HG03025 (cell line): ENCODE measurements at regions not wholly inside any gene's neighbourhood (a gene's known extent, or its start where the extent isn't known, plus 50 kb on each side); places are given as distances from the start of the nearest gene placed in this dataset.
"Not testable (repeated sequence)": the region's sequence is repeated elsewhere in the genome, so short reads cannot be mapped to it uniquely, and the experiment has no call there.

ENCODE experiments used
- ATAC-seq: cut with Tn5 transposase; IDR thresholded peaks from one replicate; pipeline ENCODE4 v1.9.1; 2021; ENCODE audit warnings: mild to moderate bottlenecking, moderate library complexity; ENCODE audit not compliant: unreplicated experiment, low FRiP score

DNA sequence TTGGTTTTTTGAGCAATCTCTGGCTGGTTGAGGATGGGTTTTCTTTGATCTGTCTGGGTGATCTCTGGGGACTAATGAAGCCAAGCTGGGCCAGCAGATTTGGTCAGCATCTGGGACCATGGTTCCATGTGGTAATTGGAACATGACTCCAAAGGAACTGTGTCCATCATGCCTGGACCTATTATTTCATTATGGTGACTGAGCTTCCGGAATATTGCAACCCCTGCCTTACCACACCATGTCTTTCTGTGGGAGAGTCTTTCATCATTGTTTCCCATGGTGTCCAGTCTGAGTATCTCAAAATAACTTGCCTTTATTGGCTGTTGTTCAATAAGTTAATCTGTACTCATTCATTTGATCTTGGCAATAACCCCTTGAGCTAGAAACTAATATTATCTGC lies 624.9 kb upstream of the TBX3 start:
- no peak for ATAC-seq

GRCh38 chr12:115306380-115306779 lies 622.4 kb upstream of the TBX3 start:
- ATAC-seq, result no peak

- ATAC-seq, result no peak
Observed at GRCh38 chr12:115305867-115306266, 621.9 kb upstream of the TBX3 start.

DNA sequence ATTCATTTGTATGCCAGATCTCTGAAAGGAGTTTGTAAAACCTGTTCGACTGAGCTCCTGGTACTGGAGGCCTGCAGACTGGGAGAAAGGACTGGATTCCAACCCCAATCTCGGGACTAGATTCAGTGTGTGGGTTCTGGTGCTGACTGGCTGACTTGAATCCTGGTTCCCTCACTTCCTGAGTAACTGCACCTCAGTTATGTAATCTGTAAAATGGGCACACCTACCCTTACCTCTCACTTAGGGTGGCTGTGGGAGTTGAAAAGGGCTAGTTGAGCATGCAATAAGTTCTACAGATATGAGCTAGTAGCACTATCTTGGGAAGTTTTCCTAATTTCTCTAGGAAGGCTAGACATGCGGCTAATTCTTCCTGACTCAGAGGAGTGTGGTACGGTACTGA lies 621.3 kb upstream of the TBX3 start:
- ATAC-seq, result no peak

- ATAC-seq, result no peak
Observed at GRCh38 chr12:115303723-115304309, 619.8 kb upstream of the TBX3 start.

GRCh38 chr12:115297445-115297844 lies 613.5 kb upstream of the TBX3 start:
- no peak for ATAC-seq

DNA sequence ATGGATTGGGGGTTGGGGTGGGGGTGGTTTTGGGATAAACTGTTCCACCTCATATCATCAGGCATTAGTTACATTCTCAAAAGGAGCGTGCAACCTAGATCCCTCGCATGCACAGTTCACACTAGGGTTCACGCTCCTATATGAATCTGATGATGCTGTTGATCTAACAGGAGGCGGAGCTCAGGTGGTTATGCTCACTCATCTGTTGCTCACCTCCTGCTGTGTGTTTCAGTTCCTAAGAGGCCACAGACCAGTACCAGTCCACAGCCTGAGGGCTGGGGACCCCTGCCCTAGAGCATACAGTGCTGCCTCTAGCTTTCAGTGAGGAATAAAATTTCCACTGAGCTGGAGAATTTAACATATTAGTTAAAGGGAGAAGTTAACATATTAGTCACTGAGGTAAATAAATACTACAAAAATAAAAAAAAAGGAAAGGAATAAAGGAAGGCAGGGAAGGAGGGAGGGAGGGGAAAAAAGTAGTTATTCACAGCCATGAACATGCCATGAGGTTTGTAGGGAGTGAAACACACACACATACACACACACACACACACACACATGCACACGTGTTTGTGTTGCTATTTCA lies 612.7 kb upstream of the TBX3 start:
- ATAC-seq, result no peak

DNA sequence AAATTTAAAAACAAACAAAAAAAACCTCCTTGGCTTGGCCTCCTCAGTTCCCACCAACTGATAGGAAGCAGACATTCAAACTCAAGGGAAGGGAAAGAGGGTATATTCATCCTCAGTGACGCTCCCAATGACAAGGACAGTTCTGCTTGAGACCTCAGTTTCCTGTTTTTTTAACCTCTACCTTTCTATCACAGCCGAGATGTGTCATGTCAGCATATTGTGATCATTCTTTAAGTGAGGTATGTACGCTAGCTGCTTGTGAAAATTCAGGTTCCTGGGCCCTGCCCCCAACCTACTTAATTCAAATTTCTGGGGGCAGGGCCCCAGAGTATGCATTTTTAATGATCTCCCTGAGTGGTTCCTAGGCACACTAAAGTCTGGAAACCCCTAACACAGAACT lies 611.9 kb upstream of the TBX3 start:
- ATAC-seq, result no peak

DNA sequence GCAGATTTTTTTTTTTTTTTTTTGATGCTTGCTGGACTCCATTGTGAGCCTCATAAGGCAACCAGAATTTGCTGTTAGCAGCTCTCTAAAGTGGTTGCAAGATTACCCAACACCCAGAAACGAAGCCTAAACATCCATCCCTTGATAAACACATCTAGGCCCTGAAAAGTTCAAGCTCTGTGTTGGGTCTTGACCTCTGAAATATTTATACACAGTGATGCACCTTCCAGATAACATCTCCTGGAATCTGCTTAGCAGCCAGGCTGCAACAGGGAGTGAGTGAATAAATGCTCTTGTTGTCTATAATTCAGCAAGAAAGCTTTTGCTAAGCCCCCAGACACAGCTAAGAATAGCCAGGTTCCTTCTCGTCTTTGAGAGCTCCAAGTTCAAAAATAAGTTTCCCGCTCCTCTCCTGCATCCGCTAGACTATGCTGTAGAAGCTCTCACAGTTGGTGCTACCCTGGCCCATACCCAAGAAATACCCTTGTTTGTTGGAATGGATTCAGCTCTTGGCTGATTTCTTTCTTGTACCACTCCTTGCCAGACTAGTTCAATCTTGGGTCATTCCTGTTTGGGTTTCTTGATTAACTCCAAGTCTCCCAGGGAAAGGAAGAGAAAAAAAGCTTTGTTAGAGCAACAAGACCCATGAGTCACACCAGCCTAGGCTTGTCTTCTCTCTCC lies 610.6 kb upstream of the TBX3 start:
- ATAC-seq, result no peak

GRCh38 chr12:115285429-115285828 lies 601.5 kb upstream of the TBX3 start:
- ATAC-seq, result not testable (repeated sequence)

- no peak for ATAC-seq
Observed at GRCh38 chr12:115273456-115273855, 589.5 kb upstream of the TBX3 start.

GRCh38 chr12:115268451-115268850 lies 584.5 kb upstream of the TBX3 start:
- no peak for ATAC-seq

DNA sequence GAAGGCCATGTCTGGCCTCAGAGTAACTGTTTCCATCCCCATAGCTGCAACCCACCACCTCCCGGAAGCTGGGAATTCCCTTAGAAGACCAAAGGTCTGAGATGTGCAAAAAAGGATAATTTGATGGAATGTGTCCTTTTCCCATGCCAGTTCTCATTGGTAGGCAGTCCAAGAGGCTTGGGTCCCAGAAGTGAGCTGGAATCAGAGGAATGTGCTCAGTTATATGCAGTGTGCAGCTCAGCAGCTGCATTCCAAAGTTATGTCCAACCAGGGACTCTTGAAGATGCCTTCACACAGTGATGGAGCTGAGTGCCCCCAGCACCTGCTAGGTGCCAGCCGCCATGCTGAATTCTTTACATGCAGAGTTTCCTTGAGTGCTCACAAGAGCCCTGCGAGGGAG lies 583.9 kb upstream of the TBX3 start:
- no peak for ATAC-seq

- no peak for ATAC-seq
Observed at GRCh38 chr12:115267464-115267863, 583.5 kb upstream of the TBX3 start.

DNA sequence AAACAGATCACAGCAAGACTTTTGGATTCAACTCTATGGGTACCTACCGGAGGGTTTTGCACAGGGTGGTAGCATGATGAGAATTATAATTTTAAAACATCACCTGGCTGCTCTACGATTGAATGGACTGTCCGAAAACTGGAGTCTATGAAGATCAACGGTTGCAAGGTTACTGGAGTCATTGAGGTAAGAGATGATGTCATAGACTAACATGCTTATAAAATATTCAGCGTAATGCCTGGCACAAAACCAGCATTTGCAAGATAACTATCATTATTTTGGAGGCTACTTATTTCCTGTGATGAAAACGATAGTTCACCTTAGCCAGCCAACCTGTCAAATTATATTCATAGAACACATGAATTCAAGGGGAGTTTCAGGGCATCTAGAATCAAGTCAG lies 580.6 kb upstream of the TBX3 start:
- ATAC-seq, result no peak

GRCh38 chr12:115261691-115262398 lies 577.9 kb upstream of the TBX3 start:
- ATAC-seq, result no peak

DNA sequence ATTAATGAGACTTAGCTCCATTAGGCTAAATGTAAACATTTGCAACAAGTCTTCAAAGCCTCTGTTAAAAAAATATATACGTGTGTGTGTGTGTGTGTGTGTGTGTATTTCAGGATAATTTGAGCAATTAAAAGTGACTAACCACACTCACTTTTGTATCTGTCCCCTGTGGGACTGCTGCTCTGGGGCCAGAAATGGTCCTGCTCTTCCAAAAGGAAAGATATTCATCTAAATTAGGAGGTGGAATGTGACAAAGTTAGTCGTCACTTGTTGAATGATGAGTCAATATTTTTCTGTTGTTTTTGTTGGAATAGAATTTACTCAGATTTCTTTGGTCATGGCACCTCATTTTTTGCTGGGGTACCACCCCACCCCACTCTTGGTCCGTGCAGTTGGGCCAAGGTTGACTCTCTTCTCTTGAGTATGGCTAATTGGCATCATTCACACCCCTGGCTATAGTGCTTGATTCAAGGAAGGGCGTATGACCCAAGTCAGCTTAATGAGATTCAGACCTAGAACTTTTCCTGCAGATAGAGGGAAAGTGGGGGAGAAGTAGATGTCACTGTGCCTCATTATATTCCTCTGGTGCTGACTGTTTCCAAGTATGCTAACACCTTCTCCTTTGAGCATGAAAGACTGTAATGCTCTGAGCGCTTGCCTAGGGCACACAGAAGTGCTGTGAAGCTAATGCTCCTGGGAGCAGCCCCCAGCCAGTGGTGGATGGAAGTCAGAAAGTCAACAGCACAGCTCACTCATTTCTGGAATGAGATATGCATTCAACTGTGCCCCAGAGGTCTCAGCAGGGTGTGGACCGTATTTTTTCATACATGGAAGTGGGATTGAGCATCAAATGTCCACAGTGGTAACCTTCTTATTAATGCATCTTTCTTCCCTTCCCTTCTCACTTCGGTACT lies 577.0 kb upstream of the TBX3 start:
- no peak for ATAC-seq

DNA sequence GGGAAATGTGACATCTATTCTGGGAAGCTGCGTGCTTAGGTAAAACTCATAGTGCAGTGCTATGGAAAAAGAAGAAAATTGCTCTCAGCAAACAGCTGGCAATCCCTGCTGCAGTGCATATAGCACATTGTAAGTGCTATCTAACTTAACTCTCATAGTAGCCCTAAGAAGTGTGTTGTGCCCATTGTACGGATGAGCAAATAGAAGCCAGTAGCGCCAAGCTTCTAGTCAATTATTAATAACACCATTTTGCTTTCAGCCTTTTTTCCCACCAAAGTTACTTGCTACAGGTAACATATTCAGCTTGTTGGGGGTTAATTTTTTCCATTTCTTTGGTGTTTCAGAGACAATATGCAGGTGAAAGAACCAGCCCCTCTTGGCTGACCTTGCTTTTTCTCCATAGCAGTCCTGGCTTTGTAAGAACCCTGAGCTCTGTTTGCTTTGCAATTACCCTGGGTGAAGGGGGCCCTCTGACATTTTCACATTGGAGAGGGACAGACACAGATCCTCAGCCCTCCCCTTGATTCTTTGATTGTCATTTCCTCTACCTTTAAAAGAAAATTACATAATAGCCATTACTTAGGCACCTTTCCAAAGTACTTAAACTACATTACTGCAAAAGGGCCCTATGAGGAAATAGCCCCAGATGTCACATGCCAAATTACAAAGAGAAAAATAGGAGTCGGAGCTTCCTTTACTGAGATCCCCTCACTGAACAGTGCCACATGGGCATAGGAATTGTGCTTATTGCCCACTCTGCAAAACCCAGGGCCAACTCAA lies 576.2 kb upstream of the TBX3 start:
- no peak for ATAC-seq

DNA sequence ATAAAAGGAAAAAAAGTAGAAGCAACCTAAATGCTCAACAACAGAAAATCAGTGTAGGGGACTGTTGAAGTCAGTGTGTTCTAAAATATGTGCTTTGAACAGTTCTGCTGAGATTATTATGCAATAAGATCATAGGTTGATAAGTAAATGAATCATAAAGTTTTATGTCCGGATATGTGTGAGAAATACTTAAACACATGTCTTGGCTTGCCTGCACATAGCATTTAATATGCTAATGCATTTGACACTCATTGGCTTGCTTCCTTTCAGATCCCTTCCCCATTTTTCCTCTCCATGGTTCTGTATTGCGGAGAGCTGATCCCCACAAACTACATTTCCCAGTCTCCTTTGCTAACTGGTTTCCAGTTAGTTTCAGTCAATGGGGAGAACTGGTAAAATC lies 573.8 kb upstream of the TBX3 start:
- ATAC-seq, result no peak

GRCh38 chr12:115255962-115256361 lies 572.0 kb upstream of the TBX3 start:
- ATAC-seq, result no peak
